Thyroid gland (tissue), 4 donors: ENCODE measurements at regions not wholly inside any gene's neighbourhood (a gene's known extent, or its start where the extent isn't known, plus 50 kb on each side); places are given as distances from the start of the nearest gene placed in this dataset.

ENCODE experiments used
- POLR2A ChIP-seq, 2 donors: fragments of 450-650 bp; IDR thresholded peaks; one replicate each; pipeline ENCODE4 v1.6.1; 2017; ENCODE audit warnings: antibody characterized with exemption in 2 of 2, mild to moderate bottlenecking in 2 of 2, moderate library complexity in 1 of 2
- TF ChIP-seq, protein P1 (sequence below), 6 experiments: fragments of 200-600 bp in 3 of 6; fragments of 450-650 bp in 3 of 6; sonication (generic) in 3 of 6; IDR thresholded peaks; one replicate each; pipeline ENCODE4 v1.5.1; 2016 to 2019; ENCODE audit warnings: antibody characterized with exemption in 6 of 6, mild to moderate bottlenecking in 2 of 6, inconsistent platforms in 1 of 6, moderate library complexity in 1 of 6

DNA sequence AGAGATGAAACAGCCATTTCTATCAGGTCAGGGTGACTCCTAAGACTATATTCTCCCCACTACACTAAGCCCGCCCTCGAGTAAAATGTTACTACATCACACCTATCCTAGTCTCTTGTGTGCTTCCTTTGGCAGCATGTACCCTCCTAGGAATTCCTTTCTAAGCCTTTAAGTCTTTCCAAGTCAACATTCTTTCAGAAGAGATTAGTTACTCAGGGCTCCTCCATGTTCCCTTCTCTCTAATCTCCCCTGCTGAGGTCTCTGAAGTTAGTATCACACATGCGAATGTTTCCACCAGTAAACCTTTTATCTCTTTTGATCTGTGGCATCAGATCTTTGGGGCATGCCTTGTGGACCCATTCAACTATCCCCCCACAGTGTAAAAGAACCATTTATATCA lies 873.7 kb upstream of the FAT3 start:
- no peak for TF ChIP-seq POLR2A (IDR thresholded peaks at IDR 0.05)
- TF ChIP-seq, protein P1, sequence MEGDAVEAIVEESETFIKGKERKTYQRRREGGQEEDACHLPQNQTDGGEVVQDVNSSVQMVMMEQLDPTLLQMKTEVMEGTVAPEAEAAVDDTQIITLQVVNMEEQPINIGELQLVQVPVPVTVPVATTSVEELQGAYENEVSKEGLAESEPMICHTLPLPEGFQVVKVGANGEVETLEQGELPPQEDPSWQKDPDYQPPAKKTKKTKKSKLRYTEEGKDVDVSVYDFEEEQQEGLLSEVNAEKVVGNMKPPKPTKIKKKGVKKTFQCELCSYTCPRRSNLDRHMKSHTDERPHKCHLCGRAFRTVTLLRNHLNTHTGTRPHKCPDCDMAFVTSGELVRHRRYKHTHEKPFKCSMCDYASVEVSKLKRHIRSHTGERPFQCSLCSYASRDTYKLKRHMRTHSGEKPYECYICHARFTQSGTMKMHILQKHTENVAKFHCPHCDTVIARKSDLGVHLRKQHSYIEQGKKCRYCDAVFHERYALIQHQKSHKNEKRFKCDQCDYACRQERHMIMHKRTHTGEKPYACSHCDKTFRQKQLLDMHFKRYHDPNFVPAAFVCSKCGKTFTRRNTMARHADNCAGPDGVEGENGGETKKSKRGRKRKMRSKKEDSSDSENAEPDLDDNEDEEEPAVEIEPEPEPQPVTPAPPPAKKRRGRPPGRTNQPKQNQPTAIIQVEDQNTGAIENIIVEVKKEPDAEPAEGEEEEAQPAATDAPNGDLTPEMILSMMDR (IDR thresholded peaks at IDR 0.05): no peak
